ENCODE measurements at regions not wholly inside any gene's neighbourhood (a gene's known extent, or its start where the extent isn't known, plus 50 kb on each side); places are given as distances from the start of the nearest gene placed in this dataset.

- Mint-ChIP-seq H3K4me1 (peaks cover 21% of the 10 kb centered on the region), H3K27ac (no peak overlapping the region), H3K36me3 (ENCODE audit: low read depth) (no peaks in the 10 kb centered on the region), H3K27me3 (ENCODE audit: low read depth, poor library complexity) (peaks cover 3% of the 10 kb centered on the region), H3K9me3 (no peaks in the 10 kb centered on the region), H3K4me3 (no peak overlapping the region)
- TF ChIP-seq CTCF (IDR thresholded peaks at IDR 0.05): no peak
- DNase-seq: no peak
These were observed 273.2 kb downstream of the GADD45G start for GRCh38 chr9:89878003-89878411.

GRCh38 chr9:89878687-89879086 is 273.9 kb downstream of the GADD45G start:
- Mint-ChIP-seq H3K4me1 (peaks cover 21% of the 10 kb centered on the region), H3K36me3 (ENCODE audit: low read depth) (no peaks in the 10 kb centered on the region), H3K9me3 (no peaks in the 10 kb centered on the region), H3K27me3 (ENCODE audit: low read depth, poor library complexity) (peaks cover 3% of the 10 kb centered on the region), H3K4me3 (no peak overlapping the region), H3K27ac (peak overlapping the region; percentile 12)
- DNase-seq: no peak
- no peak for TF ChIP-seq CTCF (IDR thresholded peaks at IDR 0.05)

DNA sequence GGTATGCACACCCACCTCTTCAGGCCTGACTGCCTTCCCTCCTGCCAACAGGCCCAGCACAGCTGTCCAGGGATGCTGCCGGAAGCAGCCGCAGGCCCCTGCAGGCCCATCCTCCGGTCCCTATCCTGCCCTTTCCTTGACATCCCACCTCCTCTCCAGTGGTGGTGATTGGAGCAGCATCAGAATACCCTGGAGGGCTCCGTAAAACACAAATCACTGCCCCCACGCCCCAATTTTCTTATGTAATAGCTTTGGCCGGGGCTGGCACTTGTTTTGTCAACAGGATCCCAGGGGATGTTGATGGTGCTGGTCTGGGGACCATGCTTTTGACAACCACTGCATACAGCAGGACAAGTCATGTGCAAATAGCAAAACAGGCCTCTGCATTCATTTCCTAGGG is 274.5 kb downstream of the GADD45G start:
- no peak for DNase-seq
- peaks cover 3% of the 10 kb centered on the region for H3K27me3 Mint-ChIP-seq (ENCODE audit: low read depth, poor library complexity)
- H3K4me3 Mint-ChIP-seq: no peak overlapping the region
- no peak overlapping the region for H3K27ac Mint-ChIP-seq
- H3K36me3 Mint-ChIP-seq (ENCODE audit: low read depth): no peaks in the 10 kb centered on the region
- no peak for TF ChIP-seq CTCF (IDR thresholded peaks at IDR 0.05)
- no peaks in the 10 kb centered on the region for H3K9me3 Mint-ChIP-seq
- H3K4me1 Mint-ChIP-seq: peaks cover 21% of the 10 kb centered on the region

DNA sequence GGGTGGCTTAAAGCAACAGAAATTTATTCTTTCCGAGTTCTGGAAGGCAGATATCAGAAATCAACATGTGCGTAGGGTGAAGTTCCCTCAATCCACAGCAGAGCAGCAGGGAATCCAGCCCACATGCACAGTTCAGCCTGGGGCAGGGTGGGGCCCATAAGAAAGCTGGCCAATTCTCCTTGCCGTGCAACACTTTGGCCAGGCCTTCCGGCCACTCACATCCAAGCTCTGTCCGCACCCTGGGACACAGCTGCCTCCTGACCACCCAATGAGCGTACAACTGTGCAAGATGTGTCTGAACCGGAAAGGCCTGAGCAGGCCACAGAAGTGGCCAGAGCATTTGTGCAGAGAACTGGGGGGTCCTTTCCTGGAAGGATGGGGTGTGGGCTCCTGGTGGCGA is 274.9 kb downstream of the GADD45G start:
- no peak for DNase-seq
- Mint-ChIP-seq H3K27me3 (ENCODE audit: low read depth, poor library complexity) (peaks cover 3% of the 10 kb centered on the region), H3K4me1 (peaks cover 16% of the 10 kb centered on the region), H3K9me3 (no peaks in the 10 kb centered on the region), H3K4me3 (no peak overlapping the region), H3K36me3 (ENCODE audit: low read depth) (no peaks in the 10 kb centered on the region), H3K27ac (no peak overlapping the region)
- no peak for TF ChIP-seq CTCF (IDR thresholded peaks at IDR 0.05)

GRCh38 chr9:89880161-89880560 is 275.3 kb downstream of the GADD45G start:
- H3K36me3 Mint-ChIP-seq (ENCODE audit: low read depth): no peaks in the 10 kb centered on the region
- no peaks in the 10 kb centered on the region for H3K9me3 Mint-ChIP-seq
- H3K27ac Mint-ChIP-seq: no peak overlapping the region
- no peak for DNase-seq
- no peak for TF ChIP-seq CTCF (IDR thresholded peaks at IDR 0.05)
- peaks cover 12% of the 10 kb centered on the region for H3K4me1 Mint-ChIP-seq
- H3K27me3 Mint-ChIP-seq (ENCODE audit: low read depth, poor library complexity): peaks cover 3% of the 10 kb centered on the region
- no peak overlapping the region for H3K4me3 Mint-ChIP-seq

DNA sequence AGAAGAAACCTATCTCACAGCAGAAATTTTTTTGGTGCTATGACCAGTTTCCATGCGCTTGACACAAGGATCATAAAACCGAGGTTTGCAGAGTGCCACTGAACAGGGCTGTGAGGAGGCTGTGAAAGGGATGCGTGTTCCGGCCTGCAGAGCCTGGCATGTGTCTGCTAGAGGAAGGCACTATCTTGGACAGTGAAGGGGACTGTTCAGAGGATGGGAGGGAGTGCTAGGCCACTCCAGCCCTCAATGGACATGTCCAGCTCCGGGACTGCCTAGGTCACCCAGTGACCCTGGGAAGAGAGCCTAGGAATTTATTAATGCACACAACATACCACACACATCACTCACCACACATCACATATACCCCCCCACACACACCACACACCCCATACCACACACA is 275.9 kb downstream of the GADD45G start:
- no peak for TF ChIP-seq CTCF (IDR thresholded peaks at IDR 0.05)
- H3K4me3 Mint-ChIP-seq: no peak overlapping the region
- no peaks in the 10 kb centered on the region for H3K36me3 Mint-ChIP-seq (ENCODE audit: low read depth)
- no peak overlapping the region for H3K27ac Mint-ChIP-seq
- peaks cover 3% of the 10 kb centered on the region for H3K27me3 Mint-ChIP-seq (ENCODE audit: low read depth, poor library complexity)
- DNase-seq: no peak
- no peaks in the 10 kb centered on the region for H3K9me3 Mint-ChIP-seq
- H3K4me1 Mint-ChIP-seq: peaks cover 6% of the 10 kb centered on the region
